Heart right ventricle (tissue), 16 donors: ENCODE measurements at regions not wholly inside any gene's neighbourhood (a gene's known extent, or its start where the extent isn't known, plus 50 kb on each side); places are given as distances from the start of the nearest gene placed in this dataset.

Experiments
- ATAC-seq, 8 donors: fragments of 200-7000 bp; cut with Tn5 transposase; one replicate each; pipeline ENCODE4 v1.9.1; 2020; ENCODE audit warnings: mild to moderate bottlenecking in 8 of 8, moderate library complexity in 8 of 8, moderate number of reproducible peaks in 1 of 8
- DNase-seq, 2 donors: peaks; one replicate each; pipeline ENCODE4 v3.0.0-alpha.2; 2020
- H3K27ac ChIP-seq, 10 donors: fragments of 200-600 bp; sonication (generic) in 2 of 10; one replicate each; pipeline versions ENCODE4 v1.5.0 to v1.8.0; 2020 to 2022; ENCODE audit warnings: mild to moderate bottlenecking in 3 of 10
- H3K27me3 ChIP-seq, 7 donors: fragments of 200-600 bp; one replicate each; pipeline ENCODE4 v1.8.0; 2021 to 2022; ENCODE audit warnings: mild to moderate bottlenecking in 2 of 7
- H3K36me3 ChIP-seq, 9 donors: fragments of 200-600 bp; sonication (generic) in 1 of 9; one replicate each; pipeline versions ENCODE4 v1.5.0 to v1.8.0; 2020 to 2022; ENCODE audit warnings: mild to moderate bottlenecking in 2 of 9
- H3K4me1 ChIP-seq, 9 donors: fragments of 200-600 bp; sonication (generic) in 1 of 9; one replicate each; pipeline versions ENCODE4 v1.5.0 to v1.8.0; 2020 to 2022; ENCODE audit warnings: mild to moderate bottlenecking in 4 of 9
- H3K4me3 ChIP-seq, 10 donors: fragments of 200-600 bp; sonication (generic) in 2 of 10; one replicate each; pipeline versions ENCODE4 v1.5.0 to v1.8.0; 2020 to 2022; ENCODE audit warnings: mild to moderate bottlenecking in 7 of 10, moderate library complexity in 2 of 10
- H3K9me3 ChIP-seq, 11 donors: fragments of 200-600 bp in 10 of 11; sonication (generic) in 2 of 11; one replicate each; pipeline versions ENCODE4 v1.5.0 to v1.8.0; 2013 to 2022; ENCODE audit warnings: mild to moderate bottlenecking in 2 of 11, control low read depth in 1 of 11, moderate library complexity in 1 of 11
- WGBS, 2 donors: extraction: QIAGEN DNeasy Blood & Tissue Kit; methylation state at CpG; one replicate each; pipeline ENCODE4 v1.1.7; 2013; ENCODE audit warnings: inconsistent platforms in 1 of 2; 5-methylcytosine and 5-hydroxymethylcytosine counted together
- intact Hi-C, 10 donors: fragments of 100-400 bp; cut with DNase I; formaldehyde crosslinking; loops; one replicate each; pipeline versions ENCODE4 v1.11.1 to v1.14.2; 2022
- TF ChIP-seq, protein P1 (sequence below), 9 donors: fragments of 200-600 bp; sonication (generic) in 2 of 9; IDR thresholded peaks; one replicate each; pipeline versions ENCODE4 v1.5.0 to v1.8.0; 2021 to 2022; ENCODE audit warnings: antibody characterized with exemption in 9 of 9, mild to moderate bottlenecking in 5 of 9, moderate library complexity in 1 of 9
- donor health status: Arrhythmogenic right ventricular cardiomyopathy.
- donor health status: ischemic (EF 13 %, LVEDD 7.1; RV severe dilation, severe dysfunction).
- donor health status: healthy with polysubstance abuse.
- donor health status: DM: no; HTN: yes; CAD: no.
- donor health status: DM: no; HTN: no; CAD: no.
- donor health status: ischemic (EF 25% LVEDD 6.9; RV normal size, moderate dysfunction).
- donor health status: ischemic (EF 25% LVEDD 5.7; RV mildly dilated, moderate dysfunction).
- donor health status: healthy.
- donor health status: DM: yes; HTN: yes; CAD: no.
- donor health status: Ischemic cardiomyopathy.
- donor health status: ischemic (EF 35%, LVEDD 5.7; RV mildly dilated, moderate dysfunction).
- donor health status: nonischemic (EF 11% LVEDD 7.7; RV severe dilation, severe dysfunction).
- donor health status: DM: yes; HTN: yes; CAD: no.
- donor health status: PGD.
- donor health status: ischemic (EF 29% LVEDD 5.4; RV normal size, mild dysfunction).
- donor health status: nonischemic (EF 23%, LVEDD 6.1; RV moderate dilation, normal function).

DNA sequence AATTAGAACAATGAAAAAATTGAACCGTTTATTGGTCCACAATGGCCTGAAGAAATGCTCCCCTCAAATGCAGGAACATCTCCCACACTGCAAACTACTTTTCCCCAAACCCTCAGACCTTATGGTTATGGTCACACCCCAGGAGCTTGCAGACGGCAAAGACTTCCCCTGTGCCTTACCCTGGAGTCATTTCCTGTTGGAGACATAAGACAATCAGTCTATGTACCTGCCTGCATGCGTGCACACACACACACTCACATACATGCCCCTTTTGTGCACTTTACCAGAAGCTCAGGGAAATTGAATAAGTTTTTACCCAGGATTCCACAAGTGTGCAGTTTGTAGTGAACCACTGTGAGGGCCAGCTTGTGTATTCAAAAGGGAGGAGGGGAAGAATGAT, 281.9 kb upstream of the CELF4 start:
- Histone ChIP-seq H3K27me3 (no peaks in the 10 kb centered on the region), H3K9me3 (peaks cover 0 to 4% (median 0%) of the 10 kb centered on the region in 11 donors), H3K4me1 (no peaks in the 10 kb centered on the region), H3K4me3 (no peak overlapping the region), H3K36me3 (no peaks in the 10 kb centered on the region), H3K27ac (no peak overlapping the region)
- DNase-seq = no peak
- no peak for ATAC-seq
- 66 to 67% methylated on average over 3 of the region's 3 CpGs for WGBS, 2 donors
- intact Hi-C loops = no loop called here
- TF ChIP-seq, protein P1, sequence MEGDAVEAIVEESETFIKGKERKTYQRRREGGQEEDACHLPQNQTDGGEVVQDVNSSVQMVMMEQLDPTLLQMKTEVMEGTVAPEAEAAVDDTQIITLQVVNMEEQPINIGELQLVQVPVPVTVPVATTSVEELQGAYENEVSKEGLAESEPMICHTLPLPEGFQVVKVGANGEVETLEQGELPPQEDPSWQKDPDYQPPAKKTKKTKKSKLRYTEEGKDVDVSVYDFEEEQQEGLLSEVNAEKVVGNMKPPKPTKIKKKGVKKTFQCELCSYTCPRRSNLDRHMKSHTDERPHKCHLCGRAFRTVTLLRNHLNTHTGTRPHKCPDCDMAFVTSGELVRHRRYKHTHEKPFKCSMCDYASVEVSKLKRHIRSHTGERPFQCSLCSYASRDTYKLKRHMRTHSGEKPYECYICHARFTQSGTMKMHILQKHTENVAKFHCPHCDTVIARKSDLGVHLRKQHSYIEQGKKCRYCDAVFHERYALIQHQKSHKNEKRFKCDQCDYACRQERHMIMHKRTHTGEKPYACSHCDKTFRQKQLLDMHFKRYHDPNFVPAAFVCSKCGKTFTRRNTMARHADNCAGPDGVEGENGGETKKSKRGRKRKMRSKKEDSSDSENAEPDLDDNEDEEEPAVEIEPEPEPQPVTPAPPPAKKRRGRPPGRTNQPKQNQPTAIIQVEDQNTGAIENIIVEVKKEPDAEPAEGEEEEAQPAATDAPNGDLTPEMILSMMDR (IDR thresholded peaks at IDR 0.05) = no peak

DNA sequence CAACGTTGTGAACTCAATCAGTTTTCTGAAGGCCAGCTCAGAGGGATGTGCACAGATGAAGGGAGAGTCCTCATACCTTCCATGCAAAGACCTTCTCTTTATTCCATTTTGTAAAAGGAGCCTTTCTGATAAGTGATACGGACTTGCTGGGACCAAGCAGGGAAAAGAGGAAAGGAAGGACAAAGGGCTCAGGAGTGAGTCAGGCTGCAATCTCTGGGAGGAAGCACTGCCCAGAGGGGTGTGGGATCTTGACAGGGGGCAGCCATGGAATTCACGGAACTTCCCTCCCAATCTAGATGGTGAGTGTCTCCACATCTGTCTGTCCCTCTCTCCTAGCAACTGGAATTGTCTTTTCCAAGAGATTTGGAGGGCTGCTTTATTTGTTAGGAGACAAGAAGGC, 281.4 kb upstream of the CELF4 start:
- no peak for ATAC-seq
- 24 to 31% methylated on average over 3 of the region's 3 CpGs for WGBS, 2 donors

DNA sequence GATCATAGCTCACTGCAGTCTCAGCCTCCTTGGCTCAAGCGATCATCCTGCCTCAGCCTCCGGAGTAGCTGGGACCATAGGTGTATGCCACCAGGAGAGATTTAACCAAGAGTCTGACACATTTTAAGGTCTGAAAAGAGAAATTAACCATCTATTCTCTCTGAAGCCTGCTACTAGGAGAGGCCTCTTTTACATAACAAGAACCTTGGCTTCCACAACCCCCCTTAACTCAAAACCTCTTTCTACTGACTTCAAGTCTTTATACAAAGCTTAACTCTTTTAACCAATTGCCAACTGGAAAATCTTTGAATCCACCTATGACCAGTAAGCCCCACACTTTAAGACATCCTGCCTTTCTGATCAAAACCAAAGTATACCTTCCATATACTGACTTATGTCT, 279.9 kb upstream of the CELF4 start:
- H3K4me3 ChIP-seq = no peak overlapping the region
- ATAC-seq (no peak), DNase-seq (no peak)
- intact Hi-C loops = no loop called here
- no peaks in the 10 kb centered on the region for H3K27me3 ChIP-seq
- TF ChIP-seq, protein P1 (IDR thresholded peaks at IDR 0.05) = no peak
- H3K9me3 ChIP-seq = peaks cover 0 to 5% (median 0%) of the 10 kb centered on the region in 11 donors
- H3K27ac ChIP-seq = no peak overlapping the region
- no peaks in the 10 kb centered on the region for H3K36me3 ChIP-seq
- 88 to 91% methylated on average over 2 of the region's 2 CpGs for WGBS, 2 donors
- H3K4me1 ChIP-seq = no peaks in the 10 kb centered on the region

More for the DNA sequence above, 281.4 kb upstream of the CELF4 start:
- DNase-seq = no peak
- TF ChIP-seq, protein P1 (IDR thresholded peaks at IDR 0.05) = no peak
- Histone ChIP-seq H3K9me3 (peaks cover 0 to 4% (median 0%) of the 10 kb centered on the region in 11 donors), H3K4me3 (no peak overlapping the region), H3K36me3 (no peaks in the 10 kb centered on the region), H3K27ac (no peak overlapping the region), H3K27me3 (no peaks in the 10 kb centered on the region), H3K4me1 (no peaks in the 10 kb centered on the region)
- intact Hi-C loops = no loop called here

DNA sequence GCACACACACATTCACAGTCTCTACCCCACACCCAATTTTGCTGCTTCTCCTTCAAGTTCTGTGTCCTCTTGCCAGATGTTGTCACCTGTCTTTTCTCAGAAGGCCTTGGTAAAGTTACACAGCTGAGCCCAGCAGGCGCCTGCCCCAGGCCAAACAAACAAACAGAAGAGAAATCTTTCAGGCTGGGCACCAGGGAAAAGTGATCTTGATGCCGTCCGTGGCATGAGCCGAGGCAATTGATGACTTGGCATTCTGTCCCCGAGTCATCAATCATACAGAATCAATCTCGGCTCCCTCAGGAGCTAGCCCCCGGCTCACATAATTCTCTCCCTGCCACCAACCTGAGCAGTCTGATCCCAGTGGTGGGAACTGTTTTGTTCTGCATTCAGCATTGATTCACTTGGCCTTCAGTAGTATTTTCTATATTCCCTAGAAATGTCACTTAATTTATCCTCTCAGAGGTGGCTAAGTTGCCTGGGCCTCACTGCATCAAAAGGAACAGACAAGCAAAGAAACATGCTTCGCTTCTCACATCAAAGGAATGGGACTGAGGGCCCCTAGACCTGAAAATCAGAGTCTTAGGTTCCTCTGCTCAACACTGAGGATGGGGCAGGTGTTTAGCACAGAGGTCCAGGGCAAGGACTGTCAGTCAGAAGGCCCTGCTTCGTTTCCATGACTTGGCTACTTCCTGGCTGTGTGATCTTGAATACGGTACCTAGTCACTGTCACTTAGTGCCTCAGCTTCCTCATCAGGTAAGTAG, 278.8 kb upstream of the CELF4 start:
- ATAC-seq (no peak), DNase-seq (no peak)
- intact Hi-C loops = no loop called here
- Histone ChIP-seq H3K36me3 (no peaks in the 10 kb centered on the region), H3K27me3 (no peaks in the 10 kb centered on the region), H3K27ac (no peak overlapping the region), H3K4me1 (no peaks in the 10 kb centered on the region), H3K9me3 (peaks cover 0 to 5% (median 0%) of the 10 kb centered on the region in 11 donors), H3K4me3 (no peak overlapping the region)
- WGBS, 2 donors = 60% methylated on average over 10 of the region's 10 CpGs
- TF ChIP-seq, protein P1 (IDR thresholded peaks at IDR 0.05) = no peak
